Pancreas (tissue), 10 donors: ENCODE measurements at regions not wholly inside any gene's neighbourhood (a gene's known extent, or its start where the extent isn't known, plus 50 kb on each side); places are given as distances from the start of the nearest gene placed in this dataset.

ENCODE experiments used
- ATAC-seq, 4 donors: fragments of 200-7000 bp; cut with Tn5 transposase; one replicate each; pipeline versions ENCODE4 v1.8.0 to v1.9.1; 2020; ENCODE audit warnings: mild to moderate bottlenecking in 4 of 4, moderate library complexity in 4 of 4
- DNase-seq, 6 donors: peaks; one replicate each; pipeline ENCODE4 v3.0.0-alpha.2; 2020
- FAIRE-seq: peaks from 2 replicates; lab custom pipeline; 2012; peaks lifted over from hg19 to GRCh38; lab: Jason Lieb, UNC
- H3K27ac ChIP-seq, 4 donors: fragments of 200-600 bp; sonication (generic); 1 replicate in 3 of 4; 2 replicates in 1 of 4; pipeline versions ENCODE4 v1.5.0 to v1.8.0; 2020
- H3K27me3 ChIP-seq, 4 donors: fragments of 200-600 bp; one replicate each; pipeline ENCODE4 v1.8.0; 2021
- H3K36me3 ChIP-seq, 3 donors: fragments of 200-600 bp; sonication (generic) in 1 of 3; one replicate each; pipeline versions ENCODE4 v1.5.0 to v1.8.0; 2020 to 2021
- H3K4me1 ChIP-seq, 3 donors: fragments of 200-600 bp; one replicate each; pipeline ENCODE4 v1.8.0; 2021
- H3K4me3 ChIP-seq, 4 donors: fragments of 200-600 bp; sonication (generic) in 2 of 4; one replicate each; pipeline versions ENCODE4 v1.5.0 to v1.8.0; 2020 to 2021
- H3K9me3 ChIP-seq, 4 donors: fragments of 200-600 bp; one replicate each; pipeline ENCODE4 v1.8.0; 2021
- WGBS, 2 donors: extraction: QIAGEN DNeasy Blood & Tissue Kit; methylation state at CpG; one replicate each; pipeline ENCODE4 v1.1.7; 2013; 5-methylcytosine and 5-hydroxymethylcytosine counted together
- intact Hi-C, 3 donors: fragments of 100-400 bp; cut with DNase I; formaldehyde crosslinking; loops; one replicate each; pipeline versions ENCODE4 v1.11.1 to v1.14.2; 2022
- TF ChIP-seq, protein P1 (sequence below), 4 donors: fragments of 200-600 bp; sonication (generic) in 3 of 4; IDR thresholded peaks; one replicate each; pipeline versions ENCODE4 v1.5.0 to v1.8.0; 2021; ENCODE audit warnings: antibody characterized with exemption in 4 of 4
- donor health status: healthy with polysubstance abuse.
- donor health status: DM: no; HTN: no; CAD: no; lungs with moderate emphysema.
- donor health status: DM: no; HTN: no; CAD: no.
- donor health status: control.
- donor health status: control.
- donor health status: Bipolar disorder and iron deficiency.
- donor health status: DM: yes; HTN: yes; CAD: no.
- donor health status: DM: no; HTN: no; CAD: no.
- donor health status: DM: no; HTN: no; CAD: no.
- donor health status: DM: yes; HTN: yes; CAD: no.

DNA sequence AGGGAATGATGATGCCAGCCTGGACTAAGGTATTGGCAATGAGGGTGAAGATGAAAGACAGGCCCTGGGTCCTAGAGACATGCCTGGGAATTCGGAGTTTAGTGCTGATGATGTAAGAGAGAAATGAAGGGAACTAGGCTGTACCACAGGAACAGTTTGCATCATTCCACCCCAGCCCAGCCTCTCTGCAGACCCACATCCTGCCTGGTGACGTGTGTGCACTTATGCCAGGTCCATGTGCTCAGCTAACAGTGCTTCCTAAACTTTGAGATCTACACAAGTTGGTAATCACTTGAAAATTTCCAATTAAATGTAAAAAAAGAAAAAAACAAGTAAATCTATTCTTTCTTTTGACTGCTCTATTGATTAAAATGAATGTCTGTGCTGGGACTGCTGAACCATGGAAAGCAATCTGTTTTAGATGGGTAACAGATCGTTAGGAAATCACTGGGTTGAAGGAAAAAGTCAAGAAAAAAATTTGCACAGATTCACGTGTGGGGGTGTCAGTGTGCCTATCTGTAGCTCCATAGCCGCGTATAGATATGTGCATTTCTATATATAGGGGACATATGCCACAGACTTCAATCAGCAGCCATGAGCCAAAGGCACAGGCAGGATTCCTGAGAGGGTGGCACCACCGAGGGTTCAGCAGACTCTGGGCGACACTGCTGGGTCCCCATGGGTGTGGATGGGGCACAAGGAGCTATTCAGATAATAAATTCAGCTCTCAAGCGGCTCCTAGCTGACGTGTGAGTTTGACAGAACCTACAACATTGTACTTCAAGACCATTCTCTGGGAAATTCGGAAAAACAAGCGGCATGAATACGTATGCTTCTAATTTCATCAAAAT, 131.1 kb upstream of the OPCML start:
- no peaks in the 10 kb centered on the region for H3K4me1 ChIP-seq
- ATAC-seq = no peak
- H3K36me3 ChIP-seq = no peaks in the 10 kb centered on the region
- no peak for FAIRE-seq
- H3K9me3 ChIP-seq = no peaks in the 10 kb centered on the region
- H3K27me3 ChIP-seq = no peaks in the 10 kb centered on the region
- TF ChIP-seq, protein P1, sequence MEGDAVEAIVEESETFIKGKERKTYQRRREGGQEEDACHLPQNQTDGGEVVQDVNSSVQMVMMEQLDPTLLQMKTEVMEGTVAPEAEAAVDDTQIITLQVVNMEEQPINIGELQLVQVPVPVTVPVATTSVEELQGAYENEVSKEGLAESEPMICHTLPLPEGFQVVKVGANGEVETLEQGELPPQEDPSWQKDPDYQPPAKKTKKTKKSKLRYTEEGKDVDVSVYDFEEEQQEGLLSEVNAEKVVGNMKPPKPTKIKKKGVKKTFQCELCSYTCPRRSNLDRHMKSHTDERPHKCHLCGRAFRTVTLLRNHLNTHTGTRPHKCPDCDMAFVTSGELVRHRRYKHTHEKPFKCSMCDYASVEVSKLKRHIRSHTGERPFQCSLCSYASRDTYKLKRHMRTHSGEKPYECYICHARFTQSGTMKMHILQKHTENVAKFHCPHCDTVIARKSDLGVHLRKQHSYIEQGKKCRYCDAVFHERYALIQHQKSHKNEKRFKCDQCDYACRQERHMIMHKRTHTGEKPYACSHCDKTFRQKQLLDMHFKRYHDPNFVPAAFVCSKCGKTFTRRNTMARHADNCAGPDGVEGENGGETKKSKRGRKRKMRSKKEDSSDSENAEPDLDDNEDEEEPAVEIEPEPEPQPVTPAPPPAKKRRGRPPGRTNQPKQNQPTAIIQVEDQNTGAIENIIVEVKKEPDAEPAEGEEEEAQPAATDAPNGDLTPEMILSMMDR (IDR thresholded peaks at IDR 0.05) = no peak
- no peak overlapping the region for H3K27ac ChIP-seq
- 50 to 62% methylated on average over 13 of the region's 13 CpGs for WGBS, 2 donors
- DNase-seq = no peak
- intact Hi-C loops = no loop called here
- no peak overlapping the region for H3K4me3 ChIP-seq

DNA sequence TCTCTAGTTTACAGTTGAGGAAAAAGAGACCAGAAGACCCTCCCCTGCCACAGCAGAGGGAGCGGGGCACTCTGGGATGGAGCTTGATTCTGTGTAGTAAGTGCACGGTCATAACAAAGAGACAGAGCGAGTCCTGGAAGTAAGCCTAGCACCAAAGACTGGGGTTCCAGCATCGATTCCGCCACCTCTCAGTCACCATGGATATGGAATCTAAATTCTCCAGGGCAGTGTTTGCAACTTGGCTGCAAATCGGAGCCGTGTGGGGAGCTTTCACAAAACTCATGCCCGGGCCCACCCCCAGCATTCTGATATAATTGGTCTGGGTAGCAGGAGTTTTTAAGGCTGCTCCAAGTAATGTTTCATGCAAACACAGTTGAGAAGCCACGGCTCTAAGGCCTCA, 129.5 kb upstream of the OPCML start:
- TF ChIP-seq, protein P1 (IDR thresholded peaks at IDR 0.05) = no peak
- WGBS, 2 donors = 72 to 74% methylated on average over 9 of the region's 9 CpGs
- intact Hi-C loops = no loop called here

DNA sequence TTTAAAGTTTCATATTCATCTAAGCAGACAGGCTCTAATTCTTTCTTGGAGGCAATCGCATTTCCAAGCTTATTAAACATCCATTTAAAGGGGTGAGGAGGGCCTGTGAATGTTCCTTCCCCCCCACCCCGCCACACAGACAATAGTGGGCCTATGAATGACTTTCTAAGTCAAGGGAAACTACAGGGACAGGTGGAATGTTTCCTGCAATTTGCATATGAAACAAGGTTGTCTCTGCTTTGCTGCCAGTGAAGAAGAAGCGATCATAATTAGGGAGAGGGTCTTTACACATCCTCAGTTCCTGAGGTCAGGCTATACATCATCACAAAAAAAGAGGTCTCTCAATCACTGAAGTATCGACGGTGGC, 127.9 kb upstream of the OPCML start:
- ATAC-seq = no peak
- no peak overlapping the region for H3K4me3 ChIP-seq
- no peaks in the 10 kb centered on the region for H3K36me3 ChIP-seq
- H3K4me1 ChIP-seq = no peaks in the 10 kb centered on the region
- FAIRE-seq = no peak
- intact Hi-C loops = no loop called here
- no peaks in the 10 kb centered on the region for H3K9me3 ChIP-seq
- TF ChIP-seq, protein P1 (IDR thresholded peaks at IDR 0.05) = no peak
- H3K27me3 ChIP-seq = no peaks in the 10 kb centered on the region
- WGBS, 2 donors = 40 to 52% methylated on average over 5 of the region's 5 CpGs
- H3K27ac ChIP-seq = no peak overlapping the region
- DNase-seq = no peak

More for the DNA sequence above, 129.5 kb upstream of the OPCML start:
- FAIRE-seq (no peak), DNase-seq (no peak), ATAC-seq (no peak)
- no peak overlapping the region for H3K4me3 ChIP-seq
- H3K4me1 ChIP-seq = no peaks in the 10 kb centered on the region
- no peaks in the 10 kb centered on the region for H3K36me3 ChIP-seq
- no peak overlapping the region for H3K27ac ChIP-seq
- H3K27me3 ChIP-seq = no peaks in the 10 kb centered on the region
- H3K9me3 ChIP-seq = no peaks in the 10 kb centered on the region

DNA sequence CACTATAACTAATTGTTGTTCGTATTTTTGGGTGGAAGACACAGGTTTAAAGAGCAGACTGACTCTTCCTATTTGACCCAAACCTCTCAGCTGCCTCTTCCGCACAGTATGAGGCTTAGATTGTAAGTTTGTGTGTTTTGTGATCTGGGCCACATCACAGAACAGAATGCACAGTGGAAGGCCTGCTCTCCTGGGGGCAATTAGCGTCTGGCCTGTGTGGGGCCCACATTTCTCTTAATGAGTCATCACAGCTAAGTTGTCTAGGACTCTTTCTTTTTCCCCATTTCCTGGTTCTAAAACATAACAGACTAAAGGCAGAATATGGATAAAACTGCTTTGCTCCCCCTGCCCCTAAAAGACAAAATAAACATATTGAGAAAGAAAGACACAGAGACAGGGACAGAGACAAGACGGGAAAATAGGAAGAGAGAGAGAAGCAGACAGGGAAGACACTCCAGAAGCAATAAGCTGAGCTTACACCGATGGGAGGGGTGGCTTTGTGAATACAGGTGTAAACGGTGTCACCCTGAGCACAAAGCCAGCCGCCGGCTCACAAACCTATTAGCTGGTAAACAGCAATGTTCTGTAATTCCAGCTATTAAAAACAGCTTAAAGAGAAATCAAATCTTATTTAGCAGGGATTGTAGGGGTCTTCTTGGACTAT, 127.4 kb upstream of the OPCML start:
- intact Hi-C loops = no loop called here

More for the DNA sequence above, 127.4 kb upstream of the OPCML start:
- Histone ChIP-seq H3K4me1 (no peaks in the 10 kb centered on the region), H3K9me3 (no peaks in the 10 kb centered on the region), H3K27ac (no peak overlapping the region), H3K27me3 (peaks cover 0 to 3% (median 0%) of the 10 kb centered on the region in 4 donors), H3K36me3 (no peaks in the 10 kb centered on the region), H3K4me3 (no peak overlapping the region)
- DNase-seq (no peak), FAIRE-seq (no peak), ATAC-seq (no peak)
- 32% methylated on average over 8 of the region's 8 CpGs for WGBS, 2 donors
- TF ChIP-seq, protein P1 (IDR thresholded peaks at IDR 0.05) = no peak
